H1 (cell line): ENCODE measurements at regions not wholly inside any gene's neighbourhood (a gene's known extent, or its start where the extent isn't known, plus 50 kb on each side); places are given as distances from the start of the nearest gene placed in this dataset.

Source experiments
- CTCF ChIA-PET: fragments of 300-600 bp; sonication (Branson Sonifier 250); formaldehyde crosslinking; loops from one replicate; lab custom pipeline; 2021; ENCODE audit not compliant: partially characterized antibody; lab: Charles Lee
- POLR2A ChIA-PET: fragments of 300-600 bp; sonication (Branson Sonifier 250); formaldehyde crosslinking; loops from one replicate; lab custom pipeline; 2021; ENCODE audit warnings: inconsistent platforms; ENCODE audit not compliant: partially characterized antibody; lab: Charles Lee
- DNase-seq, 2 experiments: peaks; one replicate each; pipeline versions ENCODE4 v3.0.0 to v3.0.0-alpha.2; 2010 to 2022; ENCODE audit warnings: low spot score in 2 of 2, low read depth in 1 of 2, mixed read lengths in 1 of 2
- FAIRE-seq: peaks from 2 replicates; lab custom pipeline; 2011; peaks lifted over from hg19 to GRCh38; lab: Jason Lieb, UNC
- H2AFZ ChIP-seq: 2 replicates; pipeline ENCODE4 v1.8.1; 2012; ENCODE audit warnings: low read length, inconsistent platforms
- H2AK5ac ChIP-seq: 2 replicates; pipeline ENCODE4 v1.6.1; 2013; ENCODE audit warnings: low read depth, low read length
- H2BK120ac ChIP-seq: replicated peaks from 2 replicates; pipeline ENCODE3; 2013; ENCODE audit warnings: low read depth, low read length, inconsistent platforms
- H2BK12ac ChIP-seq: 2 replicates; pipeline ENCODE4 v1.6.1; 2013; ENCODE audit warnings: low read depth, low read length
- H2BK15ac ChIP-seq: 2 replicates; pipeline ENCODE4 v1.6.1; 2013; ENCODE audit warnings: low read length
- H2BK20ac ChIP-seq: 2 replicates; pipeline ENCODE4 v1.6.1; 2013; ENCODE audit warnings: low read length
- H2BK5ac ChIP-seq: 2 replicates; pipeline ENCODE4 v1.6.1; 2013; ENCODE audit warnings: low read depth, low read length
- H3K14ac ChIP-seq: 2 replicates; pipeline ENCODE4 v1.6.1; 2013; ENCODE audit warnings: inconsistent platforms; ENCODE audit not compliant: insufficient read length
- H3K18ac ChIP-seq: 2 replicates; pipeline ENCODE4 v1.6.1; 2013; ENCODE audit warnings: low read length; ENCODE audit errors: extremely low read depth
- H3K23ac ChIP-seq: 2 replicates; pipeline ENCODE4 v1.6.1; 2013; ENCODE audit warnings: inconsistent platforms; ENCODE audit not compliant: insufficient read length
- H3K23me2 ChIP-seq: 2 replicates; pipeline ENCODE4 v1.6.1; 2013; ENCODE audit warnings: low read depth, low read length
- H3K27ac ChIP-seq: 2 replicates; pipeline ENCODE4 v1.6.1; 2011; ENCODE audit warnings: low read depth, low read length, inconsistent platforms
- H3K27me3 ChIP-seq, 4 experiments: replicated peaks in 1 of 4; 1 replicate in 1 of 4; 2 replicates in 3 of 4; pipeline versions ENCODE4 v1.6.1 to v1.8.1; 2011 to 2013; ENCODE audit warnings: low read length in 3 of 4, mild to moderate bottlenecking in 3 of 4, inconsistent platforms in 2 of 4, mixed read lengths in 2 of 4, moderate library complexity in 1 of 4; ENCODE audit not compliant: control insufficient read depth in 3 of 4, insufficient read depth in 3 of 4; ENCODE audit errors: extremely low read depth in 1 of 4
- H3K36me3 ChIP-seq, 4 experiments: 2 replicates each; pipeline versions ENCODE4 v1.6.1 to v1.8.1; 2011 to 2013; ENCODE audit warnings: mild to moderate bottlenecking in 4 of 4, low read length in 3 of 4, moderate library complexity in 2 of 4, control low read depth in 1 of 4, inconsistent platforms in 1 of 4; ENCODE audit not compliant: insufficient read depth in 4 of 4, control insufficient read depth in 2 of 4
- H3K4ac ChIP-seq: replicated peaks from 2 replicates; pipeline ENCODE3; 2013; ENCODE audit warnings: low read length, low read depth, mixed read lengths, inconsistent platforms; ENCODE audit not compliant: insufficient read length
- H3K4me1 ChIP-seq, 4 experiments: replicated peaks in 1 of 4; 1 replicate in 1 of 4; 2 replicates in 3 of 4; pipeline versions ENCODE4 v1.6.1 to v1.8.1; 2011 to 2013; ENCODE audit warnings: low read length in 3 of 4, inconsistent platforms in 2 of 4, mixed read lengths in 1 of 4; ENCODE audit not compliant: insufficient read depth in 4 of 4, control insufficient read depth in 3 of 4
- H3K4me2 ChIP-seq, 2 experiments: 2 replicates each; pipeline versions ENCODE4 v1.6.1 to v1.8.1; 2011 to 2013; ENCODE audit warnings: low read depth in 2 of 2, low read length in 2 of 2, control low read depth in 1 of 2, inconsistent platforms in 1 of 2, mild to moderate bottlenecking in 1 of 2; ENCODE audit not compliant: insufficient read depth in 1 of 2
- H3K4me3 ChIP-seq, 4 experiments: fragments of 200-600, 300-600 bp in 1 of 4; sonication (generic), shearing (Covaris generic), sonication (Bioruptor Twin) in 1 of 4; 2 replicates each; pipeline versions ENCODE4 v1.5.1 to v1.8.1; 2011 to 2016; ENCODE audit warnings: low read length in 4 of 4, low read depth in 3 of 4, control low read depth in 2 of 4, inconsistent platforms in 2 of 4, mild to moderate bottlenecking in 2 of 4, mixed read lengths in 1 of 4, moderate library complexity in 1 of 4; ENCODE audit not compliant: insufficient read depth in 2 of 4; ENCODE audit errors: extremely low read depth in 1 of 4
- H3K56ac ChIP-seq: replicated peaks from 2 replicates; pipeline ENCODE3; 2013; ENCODE audit warnings: low read depth, mild to moderate bottlenecking, mixed read lengths, low read length, inconsistent platforms; ENCODE audit not compliant: insufficient read length
- H3K79me1 ChIP-seq: 2 replicates; pipeline ENCODE4 v1.6.1; 2013; ENCODE audit warnings: low read depth, low read length, control low read depth
- H3K79me2 ChIP-seq, 2 experiments: 2 replicates each; pipeline versions ENCODE4 v1.6.1 to v1.8.1; 2012 to 2013; ENCODE audit warnings: low read length in 2 of 2, mild to moderate bottlenecking in 2 of 2, inconsistent platforms in 1 of 2; ENCODE audit not compliant: insufficient read depth in 2 of 2, control insufficient read depth in 1 of 2
- H3K9ac ChIP-seq, 4 experiments: replicated peaks in 1 of 4; 1 replicate in 1 of 4; 2 replicates in 3 of 4; pipeline versions ENCODE4 v1.6.1 to v1.8.1; 2011 to 2013; ENCODE audit warnings: low read depth in 3 of 4, low read length in 3 of 4, control low read depth in 2 of 4, mild to moderate bottlenecking in 2 of 4, moderate library complexity in 2 of 4, inconsistent platforms in 1 of 4; ENCODE audit errors: extremely low read depth in 1 of 4
- H3K9me3 ChIP-seq, 2 experiments: 2 replicates each; pipeline versions ENCODE4 v1.6.1 to v1.8.1; 2012 to 2013; ENCODE audit warnings: mild to moderate bottlenecking in 2 of 2, moderate library complexity in 2 of 2, control low read depth in 1 of 2, inconsistent platforms in 1 of 2, low read depth in 1 of 2, low read length in 1 of 2, mixed read lengths in 1 of 2; ENCODE audit not compliant: insufficient read depth in 2 of 2
- H4K20me1 ChIP-seq, 2 experiments: replicated peaks in 1 of 2; 2 replicates each; pipeline versions ENCODE3 to v1.8.1; 2011 to 2013; ENCODE audit warnings: inconsistent platforms in 2 of 2, low read length in 2 of 2, mild to moderate bottlenecking in 1 of 2; ENCODE audit not compliant: insufficient read depth in 2 of 2, control insufficient read depth in 1 of 2
- H4K5ac ChIP-seq: 2 replicates; pipeline ENCODE4 v1.6.1; 2013; ENCODE audit warnings: low read length, low read depth, mixed read lengths, inconsistent platforms; ENCODE audit not compliant: insufficient read length
- H4K8ac ChIP-seq: 2 replicates; pipeline ENCODE4 v1.8.0; 2013; ENCODE audit warnings: mild to moderate bottlenecking, moderate library complexity, low read length, inconsistent platforms; ENCODE audit not compliant: insufficient read depth; ENCODE audit errors: extremely low read depth
- H4K91ac ChIP-seq: replicated peaks from 2 replicates; pipeline ENCODE3; 2013; ENCODE audit warnings: low read length, mixed read lengths, inconsistent platforms; ENCODE audit not compliant: insufficient read length
- WGBS, 2 experiments: shearing (Covaris generic) in 1 of 2; methylation state at CpG; one replicate each; pipeline versions ENCODE4 v1.1.6 to v1.1.7; 2013 to 2015; ENCODE audit warnings: low lambda C conversion rate in 2 of 2, mixed read lengths in 2 of 2, inconsistent platforms in 1 of 2, low coverage in 1 of 2, missing lambda C conversion rate in 1 of 2; ENCODE audit not compliant: insufficient replicate concordance in 2 of 2, insufficient coverage in 1 of 2, insufficient read length in 1 of 2; ENCODE audit errors: extremely low coverage in 1 of 2, missing lambda C conversion rate in 1 of 2; 5-methylcytosine and 5-hydroxymethylcytosine counted together
- TF ChIP-seq, protein P1 (sequence below): fragments of 300-600 bp; sonication (generic); IDR thresholded peaks from 2 replicates; pipeline ENCODE4 v1.7.1; 2012; ENCODE audit warnings: low read length, moderate library complexity, mild to moderate bottlenecking, inconsistent platforms; ENCODE audit not compliant: insufficient replicate concordance

DNA sequence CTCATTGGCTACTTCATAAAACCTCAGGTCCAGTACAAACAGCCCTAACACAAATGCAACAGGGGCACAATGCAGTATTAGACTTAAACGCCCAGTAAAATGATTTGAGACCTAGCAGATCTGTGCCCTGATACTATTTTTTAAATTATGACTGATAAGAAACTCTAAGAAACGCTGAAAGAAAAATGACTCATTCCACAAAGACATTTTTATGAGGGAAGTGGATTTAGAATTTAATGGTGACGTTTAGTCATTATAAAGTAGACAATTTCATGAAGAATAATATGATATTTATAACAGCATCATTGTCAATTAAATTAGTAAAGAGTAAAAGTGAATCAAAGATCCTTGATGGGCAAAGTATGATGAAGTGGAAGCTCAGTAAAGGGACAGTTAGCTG, 80.4 kb upstream of the DHX40 start:
- H3K18ac ChIP-seq: no peak overlapping the region
- no peak overlapping the region for H4K5ac ChIP-seq
- no peaks in the 10 kb centered on the region for H3K27me3 ChIP-seq
- H4K8ac ChIP-seq: no peak overlapping the region
- no peaks in the 10 kb centered on the region for H3K23me2 ChIP-seq
- H3K79me1 ChIP-seq: no peaks in the 10 kb centered on the region
- H2BK12ac ChIP-seq: no peak overlapping the region
- no peak overlapping the region for H2BK5ac ChIP-seq
- CTCF ChIA-PET: no interaction called here
- H3K9me3 ChIP-seq: no peaks in the 10 kb centered on the region
- no peak overlapping the region for H2AK5ac ChIP-seq
- POLR2A ChIA-PET: no interaction called here
- H3K4me3 ChIP-seq: no peak overlapping the region
- no peak overlapping the region for H3K4ac ChIP-seq
- DNase-seq (no peak), FAIRE-seq (no peak)
- no peak overlapping the region for H4K91ac ChIP-seq
- no peak overlapping the region for H2AFZ ChIP-seq
- no peak overlapping the region for H3K56ac ChIP-seq
- H2BK15ac ChIP-seq: no peak overlapping the region
- H3K79me2 ChIP-seq: no peaks in the 10 kb centered on the region
- H3K36me3 ChIP-seq: no peaks in the 10 kb centered on the region
- no peaks in the 10 kb centered on the region for H4K20me1 ChIP-seq
- H3K14ac ChIP-seq: no peak overlapping the region
- no peak overlapping the region for H2BK120ac ChIP-seq
- no peak overlapping the region for H3K27ac ChIP-seq
- no peaks in the 10 kb centered on the region for H3K4me1 ChIP-seq
- H2BK20ac ChIP-seq: no peak overlapping the region
- H3K4me2 ChIP-seq: no peak overlapping the region
- H3K9ac ChIP-seq: no peak overlapping the region
- no peak overlapping the region for H3K23ac ChIP-seq
- whole genome bisulfite sequencing, 2 experiments: 86% methylated on average over 3 of the region's 3 CpGs; no CpG with 5 or more reads in 1 of the 2 experiments
- TF ChIP-seq, protein P1, sequence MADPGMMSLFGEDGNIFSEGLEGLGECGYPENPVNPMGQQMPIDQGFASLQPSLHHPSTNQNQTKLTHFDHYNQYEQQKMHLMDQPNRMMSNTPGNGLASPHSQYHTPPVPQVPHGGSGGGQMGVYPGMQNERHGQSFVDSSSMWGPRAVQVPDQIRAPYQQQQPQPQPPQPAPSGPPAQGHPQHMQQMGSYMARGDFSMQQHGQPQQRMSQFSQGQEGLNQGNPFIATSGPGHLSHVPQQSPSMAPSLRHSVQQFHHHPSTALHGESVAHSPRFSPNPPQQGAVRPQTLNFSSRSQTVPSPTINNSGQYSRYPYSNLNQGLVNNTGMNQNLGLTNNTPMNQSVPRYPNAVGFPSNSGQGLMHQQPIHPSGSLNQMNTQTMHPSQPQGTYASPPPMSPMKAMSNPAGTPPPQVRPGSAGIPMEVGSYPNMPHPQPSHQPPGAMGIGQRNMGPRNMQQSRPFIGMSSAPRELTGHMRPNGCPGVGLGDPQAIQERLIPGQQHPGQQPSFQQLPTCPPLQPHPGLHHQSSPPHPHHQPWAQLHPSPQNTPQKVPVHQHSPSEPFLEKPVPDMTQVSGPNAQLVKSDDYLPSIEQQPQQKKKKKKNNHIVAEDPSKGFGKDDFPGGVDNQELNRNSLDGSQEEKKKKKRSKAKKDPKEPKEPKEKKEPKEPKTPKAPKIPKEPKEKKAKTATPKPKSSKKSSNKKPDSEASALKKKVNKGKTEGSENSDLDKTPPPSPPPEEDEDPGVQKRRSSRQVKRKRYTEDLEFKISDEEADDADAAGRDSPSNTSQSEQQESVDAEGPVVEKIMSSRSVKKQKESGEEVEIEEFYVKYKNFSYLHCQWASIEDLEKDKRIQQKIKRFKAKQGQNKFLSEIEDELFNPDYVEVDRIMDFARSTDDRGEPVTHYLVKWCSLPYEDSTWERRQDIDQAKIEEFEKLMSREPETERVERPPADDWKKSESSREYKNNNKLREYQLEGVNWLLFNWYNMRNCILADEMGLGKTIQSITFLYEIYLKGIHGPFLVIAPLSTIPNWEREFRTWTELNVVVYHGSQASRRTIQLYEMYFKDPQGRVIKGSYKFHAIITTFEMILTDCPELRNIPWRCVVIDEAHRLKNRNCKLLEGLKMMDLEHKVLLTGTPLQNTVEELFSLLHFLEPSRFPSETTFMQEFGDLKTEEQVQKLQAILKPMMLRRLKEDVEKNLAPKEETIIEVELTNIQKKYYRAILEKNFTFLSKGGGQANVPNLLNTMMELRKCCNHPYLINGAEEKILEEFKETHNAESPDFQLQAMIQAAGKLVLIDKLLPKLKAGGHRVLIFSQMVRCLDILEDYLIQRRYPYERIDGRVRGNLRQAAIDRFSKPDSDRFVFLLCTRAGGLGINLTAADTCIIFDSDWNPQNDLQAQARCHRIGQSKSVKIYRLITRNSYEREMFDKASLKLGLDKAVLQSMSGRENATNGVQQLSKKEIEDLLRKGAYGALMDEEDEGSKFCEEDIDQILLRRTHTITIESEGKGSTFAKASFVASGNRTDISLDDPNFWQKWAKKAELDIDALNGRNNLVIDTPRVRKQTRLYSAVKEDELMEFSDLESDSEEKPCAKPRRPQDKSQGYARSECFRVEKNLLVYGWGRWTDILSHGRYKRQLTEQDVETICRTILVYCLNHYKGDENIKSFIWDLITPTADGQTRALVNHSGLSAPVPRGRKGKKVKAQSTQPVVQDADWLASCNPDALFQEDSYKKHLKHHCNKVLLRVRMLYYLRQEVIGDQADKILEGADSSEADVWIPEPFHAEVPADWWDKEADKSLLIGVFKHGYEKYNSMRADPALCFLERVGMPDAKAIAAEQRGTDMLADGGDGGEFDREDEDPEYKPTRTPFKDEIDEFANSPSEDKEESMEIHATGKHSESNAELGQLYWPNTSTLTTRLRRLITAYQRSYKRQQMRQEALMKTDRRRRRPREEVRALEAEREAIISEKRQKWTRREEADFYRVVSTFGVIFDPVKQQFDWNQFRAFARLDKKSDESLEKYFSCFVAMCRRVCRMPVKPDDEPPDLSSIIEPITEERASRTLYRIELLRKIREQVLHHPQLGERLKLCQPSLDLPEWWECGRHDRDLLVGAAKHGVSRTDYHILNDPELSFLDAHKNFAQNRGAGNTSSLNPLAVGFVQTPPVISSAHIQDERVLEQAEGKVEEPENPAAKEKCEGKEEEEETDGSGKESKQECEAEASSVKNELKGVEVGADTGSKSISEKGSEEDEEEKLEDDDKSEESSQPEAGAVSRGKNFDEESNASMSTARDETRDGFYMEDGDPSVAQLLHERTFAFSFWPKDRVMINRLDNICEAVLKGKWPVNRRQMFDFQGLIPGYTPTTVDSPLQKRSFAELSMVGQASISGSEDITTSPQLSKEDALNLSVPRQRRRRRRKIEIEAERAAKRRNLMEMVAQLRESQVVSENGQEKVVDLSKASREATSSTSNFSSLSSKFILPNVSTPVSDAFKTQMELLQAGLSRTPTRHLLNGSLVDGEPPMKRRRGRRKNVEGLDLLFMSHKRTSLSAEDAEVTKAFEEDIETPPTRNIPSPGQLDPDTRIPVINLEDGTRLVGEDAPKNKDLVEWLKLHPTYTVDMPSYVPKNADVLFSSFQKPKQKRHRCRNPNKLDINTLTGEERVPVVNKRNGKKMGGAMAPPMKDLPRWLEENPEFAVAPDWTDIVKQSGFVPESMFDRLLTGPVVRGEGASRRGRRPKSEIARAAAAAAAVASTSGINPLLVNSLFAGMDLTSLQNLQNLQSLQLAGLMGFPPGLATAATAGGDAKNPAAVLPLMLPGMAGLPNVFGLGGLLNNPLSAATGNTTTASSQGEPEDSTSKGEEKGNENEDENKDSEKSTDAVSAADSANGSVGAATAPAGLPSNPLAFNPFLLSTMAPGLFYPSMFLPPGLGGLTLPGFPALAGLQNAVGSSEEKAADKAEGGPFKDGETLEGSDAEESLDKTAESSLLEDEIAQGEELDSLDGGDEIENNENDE: no peak
